Keratinocyte (primary cell): ENCODE measurements at regions not wholly inside any gene's neighbourhood (a gene's known extent, or its start where the extent isn't known, plus 50 kb on each side); places are given as distances from the start of the nearest gene placed in this dataset.

ENCODE experiments used
- DNase-seq: peaks from one replicate; pipeline ENCODE4 v3.0.0-alpha.2; 2011; ENCODE audit warnings: low read depth, missing footprints, low spot score
- FAIRE-seq: peaks from 2 replicates; lab custom pipeline; 2011; peaks lifted over from hg19 to GRCh38; lab: Jason Lieb, UNC
- H2AFZ ChIP-seq: 2 replicates; pipeline ENCODE4 v1.6.0; 2012; ENCODE audit warnings: low read length, control low read depth, inconsistent platforms; ENCODE audit not compliant: control insufficient read depth
- H3K27ac ChIP-seq: 2 replicates; pipeline ENCODE4 v1.5.1; 2011; ENCODE audit warnings: low read length; ENCODE audit not compliant: control insufficient read depth, insufficient read depth
- H3K27me3 ChIP-seq: 3 replicates; pipeline ENCODE4 v1.6.0; 2011; ENCODE audit warnings: low read length; ENCODE audit not compliant: control insufficient read depth, insufficient read depth; ENCODE audit errors: extremely low read depth
- H3K36me3 ChIP-seq, 2 experiments: 2 replicates in 1 of 2; 3 replicates in 1 of 2; pipeline ENCODE4 v1.5.1; 2011; ENCODE audit warnings: low read length in 2 of 2, mild to moderate bottlenecking in 1 of 2; ENCODE audit not compliant: control insufficient read depth in 2 of 2, insufficient read depth in 2 of 2; ENCODE audit errors: extremely low read depth in 1 of 2
- H3K4me1 ChIP-seq: 3 replicates; pipeline ENCODE4 v1.5.1; 2011; ENCODE audit warnings: low read length; ENCODE audit not compliant: control insufficient read depth, insufficient read depth; ENCODE audit errors: extremely low read depth
- H3K4me2 ChIP-seq: 3 replicates; pipeline ENCODE4 v1.6.0; 2011; ENCODE audit warnings: low read depth, low read length; ENCODE audit not compliant: control insufficient read depth, insufficient read depth; ENCODE audit errors: extremely low read depth
- H3K4me3 ChIP-seq, 3 experiments: fragments of 200-600 bp in 1 of 3; sonication (generic) in 1 of 3; 2 replicates in 2 of 3; 3 replicates in 1 of 3; pipeline ENCODE4 v1.5.1; 2011 to 2016; ENCODE audit warnings: low read length in 3 of 3, mild to moderate bottlenecking in 3 of 3, control low read depth in 2 of 3, inconsistent platforms in 1 of 3, low read depth in 1 of 3, mixed read lengths in 1 of 3, mixed run types in 1 of 3, moderate library complexity in 1 of 3; ENCODE audit not compliant: control insufficient read depth in 2 of 3, insufficient read depth in 2 of 3; ENCODE audit errors: extremely low read depth in 1 of 3
- H3K79me2 ChIP-seq: 2 replicates; pipeline ENCODE4 v1.6.0; 2012; ENCODE audit warnings: low read length; ENCODE audit not compliant: control insufficient read depth, insufficient read depth
- H3K9ac ChIP-seq: 3 replicates; pipeline ENCODE4 v1.6.0; 2011; ENCODE audit warnings: low read length; ENCODE audit not compliant: control insufficient read depth, insufficient read depth; ENCODE audit errors: extremely low read depth
- H3K9me1 ChIP-seq: 3 replicates; pipeline ENCODE4 v1.6.0; 2011; ENCODE audit warnings: low read length; ENCODE audit not compliant: control insufficient read depth, insufficient read depth; ENCODE audit errors: extremely low read depth
- H3K9me3 ChIP-seq: 2 replicates; pipeline ENCODE4 v1.5.1; 2012; ENCODE audit warnings: low read depth, low read length; ENCODE audit not compliant: control insufficient read depth
- H4K20me1 ChIP-seq: 3 replicates; pipeline ENCODE4 v1.6.0; 2011; ENCODE audit warnings: low read length; ENCODE audit not compliant: control insufficient read depth, insufficient read depth; ENCODE audit errors: extremely low read depth
- EZH2 ChIP-seq: IDR thresholded peaks from one replicate; pipeline ENCODE4 v1.6.1; 2012; ENCODE audit warnings: inconsistent platforms, mild to moderate bottlenecking, low read length, moderate library complexity
- dilution Hi-C: fragments of 300-500 bp; cut with MboI; formaldehyde crosslinking; loops from one replicate; pipeline ENCODE4 v1.7.0; 2020; ENCODE audit warnings: low sequenced_read_pairs; ENCODE audit not compliant: extremely low pct_ligation_motif_present
- TF ChIP-seq, protein P1 (sequence below), 3 experiments: IDR thresholded peaks in 1 of 3; conservative IDR thresholded peaks in 1 of 3; optimal IDR thresholded peaks in 1 of 3; 2 replicates in 2 of 3; 3 replicates in 1 of 3; pipeline versions ENCODE3 to v1.5.1; 2011; ENCODE audit warnings: low read length in 3 of 3, mild to moderate bottlenecking in 3 of 3, moderate library complexity in 2 of 3, control low read depth in 1 of 3, inconsistent platforms in 1 of 3; ENCODE audit not compliant: insufficient read depth in 2 of 3; ENCODE audit errors: extremely low read depth in 1 of 3

DNA sequence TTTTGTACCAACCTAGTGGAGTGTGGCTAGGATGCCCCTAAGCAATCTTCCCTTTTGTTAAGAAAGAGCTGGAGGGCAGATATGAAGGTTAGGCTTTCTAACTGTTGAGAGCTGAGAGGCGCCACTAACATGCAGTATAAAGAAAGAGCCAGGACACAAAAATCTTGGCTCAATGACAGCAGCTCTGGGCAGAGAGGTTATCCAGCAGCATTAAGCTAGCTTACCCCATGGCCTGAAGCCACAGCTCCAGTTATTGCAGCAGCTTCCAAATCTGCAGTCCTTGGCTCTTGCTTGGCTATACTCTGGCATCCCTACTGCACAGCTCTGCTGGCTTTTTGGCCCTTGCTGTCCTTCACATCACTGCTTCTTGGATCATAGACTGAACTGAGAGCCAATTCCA lies 213.4 kb downstream of the GPD2 start:
- Histone ChIP-seq H3K4me1 (no peaks in the 10 kb centered on the region), H3K27me3 (no peaks in the 10 kb centered on the region), H3K27ac (no peak overlapping the region), H3K9me3 (no peaks in the 10 kb centered on the region), H3K79me2 (no peaks in the 10 kb centered on the region), H3K4me2 (no peak overlapping the region), H4K20me1 (no peaks in the 10 kb centered on the region), H3K4me3 (no peak overlapping the region), H2AFZ (no peak overlapping the region), H3K9ac (no peak overlapping the region), H3K9me1 (no peaks in the 10 kb centered on the region), H3K36me3 (no peaks in the 10 kb centered on the region)
- DNase-seq = no peak
- TF ChIP-seq, protein P1, sequence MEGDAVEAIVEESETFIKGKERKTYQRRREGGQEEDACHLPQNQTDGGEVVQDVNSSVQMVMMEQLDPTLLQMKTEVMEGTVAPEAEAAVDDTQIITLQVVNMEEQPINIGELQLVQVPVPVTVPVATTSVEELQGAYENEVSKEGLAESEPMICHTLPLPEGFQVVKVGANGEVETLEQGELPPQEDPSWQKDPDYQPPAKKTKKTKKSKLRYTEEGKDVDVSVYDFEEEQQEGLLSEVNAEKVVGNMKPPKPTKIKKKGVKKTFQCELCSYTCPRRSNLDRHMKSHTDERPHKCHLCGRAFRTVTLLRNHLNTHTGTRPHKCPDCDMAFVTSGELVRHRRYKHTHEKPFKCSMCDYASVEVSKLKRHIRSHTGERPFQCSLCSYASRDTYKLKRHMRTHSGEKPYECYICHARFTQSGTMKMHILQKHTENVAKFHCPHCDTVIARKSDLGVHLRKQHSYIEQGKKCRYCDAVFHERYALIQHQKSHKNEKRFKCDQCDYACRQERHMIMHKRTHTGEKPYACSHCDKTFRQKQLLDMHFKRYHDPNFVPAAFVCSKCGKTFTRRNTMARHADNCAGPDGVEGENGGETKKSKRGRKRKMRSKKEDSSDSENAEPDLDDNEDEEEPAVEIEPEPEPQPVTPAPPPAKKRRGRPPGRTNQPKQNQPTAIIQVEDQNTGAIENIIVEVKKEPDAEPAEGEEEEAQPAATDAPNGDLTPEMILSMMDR (optimal IDR thresholded peaks at IDR 0.05 in 1 of 3, IDR thresholded peaks at IDR 0.05 in 1 of 3, conservative IDR thresholded peaks at IDR 0.05 in 1 of 3; ENCODE audit: extremely low read depth in 1 of 3, insufficient read depth in 2 of 3, low read length in 3 of 3) = no peak
- TF ChIP-seq EZH2 = no peak
- dilution Hi-C loops = no loop called here
- no peak for FAIRE-seq

DNA sequence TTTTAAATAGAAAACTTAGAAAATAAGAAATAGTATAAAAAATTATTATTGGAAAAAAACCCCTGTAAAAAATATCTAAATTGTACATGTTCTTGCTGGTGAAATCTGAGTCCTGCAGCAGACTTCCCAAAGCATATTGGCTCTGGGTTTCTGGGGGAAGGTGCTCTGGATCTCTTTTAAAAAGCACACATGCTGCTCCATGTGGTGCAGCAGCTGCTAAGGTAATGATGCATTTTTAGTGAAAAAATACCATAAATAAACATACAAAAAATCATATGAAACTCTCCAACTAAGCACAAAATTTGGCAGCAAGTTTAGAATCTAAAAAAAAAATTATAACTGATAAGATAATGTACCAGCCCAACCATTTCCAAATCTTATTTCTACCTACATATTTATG lies 216.5 kb downstream of the GPD2 start:
- Histone ChIP-seq H3K9ac (no peak overlapping the region), H3K27me3 (no peaks in the 10 kb centered on the region), H3K9me1 (no peaks in the 10 kb centered on the region), H3K9me3 (no peaks in the 10 kb centered on the region), H3K4me3 (no peak overlapping the region), H3K79me2 (no peaks in the 10 kb centered on the region), H4K20me1 (no peaks in the 10 kb centered on the region), H3K4me2 (no peak overlapping the region), H2AFZ (no peak overlapping the region), H3K4me1 (no peaks in the 10 kb centered on the region), H3K27ac (no peak overlapping the region), H3K36me3 (no peaks in the 10 kb centered on the region)
- dilution Hi-C loops = no loop called here
- no peak for FAIRE-seq
- DNase-seq = no peak
- TF ChIP-seq, protein P1 (optimal IDR thresholded peaks at IDR 0.05 in 1 of 3, IDR thresholded peaks at IDR 0.05 in 1 of 3, conservative IDR thresholded peaks at IDR 0.05 in 1 of 3; ENCODE audit: extremely low read depth in 1 of 3, insufficient read depth in 2 of 3, low read length in 3 of 3) = no peak
